ENCODE measurements at regions not wholly inside any gene's neighbourhood (a gene's known extent, or its start where the extent isn't known, plus 50 kb on each side); places are given as distances from the start of the nearest gene placed in this dataset.

GRCh38 chr6:105993341-105994117, 92.6 kb upstream of the PRDM1 start:
- FAIRE-seq (no peak), DNase-seq (ENCODE audit: insufficient read length, low spot score) (no peak)
- no peak for TF ChIP-seq POU2F2 (IDR thresholded peaks at IDR 0.05; ENCODE audit: low read depth, low read length)
- TF ChIP-seq POLR2AphosphoS5 (IDR thresholded peaks at IDR 0.05; ENCODE audit: low read depth, low read length): no peak
- no peak for TF ChIP-seq TAF1 (IDR thresholded peaks at IDR 0.05; ENCODE audit: low read depth, low read length)
- no peak for TF ChIP-seq POLR2A (IDR thresholded peaks at IDR 0.05; ENCODE audit: low read depth, low read length)
- no peak for TF ChIP-seq PAX5 (IDR thresholded peaks at IDR 0.05; ENCODE audit: insufficient read depth, low read length, severe bottlenecking)
- no peak for TF ChIP-seq SPI1 (IDR thresholded peaks at IDR 0.05; ENCODE audit: low read depth, low read length)

GRCh38 chr6:105992315-105992961, 93.7 kb upstream of the PRDM1 start:
- peak; percentile 83 for FAIRE-seq
- no peak for TF ChIP-seq SPI1 (IDR thresholded peaks at IDR 0.05; ENCODE audit: low read depth, low read length)
- TF ChIP-seq PAX5 (IDR thresholded peaks at IDR 0.05; ENCODE audit: insufficient read depth, low read length, severe bottlenecking): no peak
- no peak for TF ChIP-seq TAF1 (IDR thresholded peaks at IDR 0.05; ENCODE audit: low read depth, low read length)
- TF ChIP-seq POLR2AphosphoS5 (IDR thresholded peaks at IDR 0.05; ENCODE audit: low read depth, low read length): no peak
- no peak for TF ChIP-seq POU2F2 (IDR thresholded peaks at IDR 0.05; ENCODE audit: low read depth, low read length)
- TF ChIP-seq POLR2A (IDR thresholded peaks at IDR 0.05; ENCODE audit: low read depth, low read length): no peak
- DNase-seq (ENCODE audit: insufficient read length, low spot score): peak; percentile 87

- FAIRE-seq (peak; percentile 55), DNase-seq (ENCODE audit: insufficient read length, low spot score) (no peak)
- TF ChIP-seq POU2F2 (IDR thresholded peaks at IDR 0.05; ENCODE audit: low read depth, low read length): no peak
- TF ChIP-seq TAF1 (IDR thresholded peaks at IDR 0.05; ENCODE audit: low read depth, low read length): no peak
- TF ChIP-seq POLR2A (IDR thresholded peaks at IDR 0.05; ENCODE audit: low read depth, low read length): no peak
- no peak for TF ChIP-seq SPI1 (IDR thresholded peaks at IDR 0.05; ENCODE audit: low read depth, low read length)
- no peak for TF ChIP-seq PAX5 (IDR thresholded peaks at IDR 0.05; ENCODE audit: insufficient read depth, low read length, severe bottlenecking)
- TF ChIP-seq POLR2AphosphoS5 (IDR thresholded peaks at IDR 0.05; ENCODE audit: low read depth, low read length): no peak
Observed at GRCh38 chr6:105991561-105992314, 94.4 kb upstream of the PRDM1 start.

GRCh38 chr6:105990151-105990550, 96.0 kb upstream of the PRDM1 start:
- FAIRE-seq (no peak), DNase-seq (ENCODE audit: insufficient read length, low spot score) (no peak)
- TF ChIP-seq POLR2A (IDR thresholded peaks at IDR 0.05; ENCODE audit: low read depth, low read length): no peak
- TF ChIP-seq POLR2AphosphoS5 (IDR thresholded peaks at IDR 0.05; ENCODE audit: low read depth, low read length): no peak
- no peak for TF ChIP-seq TAF1 (IDR thresholded peaks at IDR 0.05; ENCODE audit: low read depth, low read length)
- no peak for TF ChIP-seq POU2F2 (IDR thresholded peaks at IDR 0.05; ENCODE audit: low read depth, low read length)
- TF ChIP-seq PAX5 (IDR thresholded peaks at IDR 0.05; ENCODE audit: insufficient read depth, low read length, severe bottlenecking): no peak
- no peak for TF ChIP-seq SPI1 (IDR thresholded peaks at IDR 0.05; ENCODE audit: low read depth, low read length)

GRCh38 chr6:105988812-105989577, 97.1 kb upstream of the PRDM1 start:
- no peak for DNase-seq (ENCODE audit: insufficient read length, low spot score)
- FAIRE-seq: no peak
- TF ChIP-seq POLR2AphosphoS5 (IDR thresholded peaks at IDR 0.05; ENCODE audit: low read depth, low read length) (no peak), TAF1 (IDR thresholded peaks at IDR 0.05; ENCODE audit: low read depth, low read length) (no peak), SPI1 (IDR thresholded peaks at IDR 0.05; ENCODE audit: low read depth, low read length) (no peak), POLR2A (IDR thresholded peaks at IDR 0.05; ENCODE audit: low read depth, low read length) (no peak), PAX5 (IDR thresholded peaks at IDR 0.05; ENCODE audit: insufficient read depth, low read length, severe bottlenecking) (no peak), POU2F2 (IDR thresholded peaks at IDR 0.05; ENCODE audit: low read depth, low read length) (no peak)

GRCh38 chr6:105988321-105988720, 97.8 kb upstream of the PRDM1 start:
- DNase-seq (ENCODE audit: insufficient read length, low spot score) (no peak), FAIRE-seq (no peak)
- TF ChIP-seq POLR2AphosphoS5 (IDR thresholded peaks at IDR 0.05; ENCODE audit: low read depth, low read length): no peak
- no peak for TF ChIP-seq POU2F2 (IDR thresholded peaks at IDR 0.05; ENCODE audit: low read depth, low read length)
- TF ChIP-seq POLR2A (IDR thresholded peaks at IDR 0.05; ENCODE audit: low read depth, low read length): no peak
- TF ChIP-seq TAF1 (IDR thresholded peaks at IDR 0.05; ENCODE audit: low read depth, low read length): no peak
- no peak for TF ChIP-seq PAX5 (IDR thresholded peaks at IDR 0.05; ENCODE audit: insufficient read depth, low read length, severe bottlenecking)
- no peak for TF ChIP-seq SPI1 (IDR thresholded peaks at IDR 0.05; ENCODE audit: low read depth, low read length)

- TF ChIP-seq TAF1 (IDR thresholded peaks at IDR 0.05; ENCODE audit: low read depth, low read length): no peak
- TF ChIP-seq POLR2A (IDR thresholded peaks at IDR 0.05; ENCODE audit: low read depth, low read length): no peak
- no peak for TF ChIP-seq SPI1 (IDR thresholded peaks at IDR 0.05; ENCODE audit: low read depth, low read length)
- TF ChIP-seq POLR2AphosphoS5 (IDR thresholded peaks at IDR 0.05; ENCODE audit: low read depth, low read length): no peak
- no peak for TF ChIP-seq POU2F2 (IDR thresholded peaks at IDR 0.05; ENCODE audit: low read depth, low read length)
- TF ChIP-seq PAX5 (IDR thresholded peaks at IDR 0.05; ENCODE audit: insufficient read depth, low read length, severe bottlenecking): no peak
- DNase-seq (ENCODE audit: insufficient read length, low spot score): no peak
- no peak for FAIRE-seq
Observed at GRCh38 chr6:105987516-105987915, 98.6 kb upstream of the PRDM1 start.

GRCh38 chr6:105986998-105987397, 99.1 kb upstream of the PRDM1 start:
- DNase-seq (ENCODE audit: insufficient read length, low spot score): no peak
- no peak for FAIRE-seq
- no peak for TF ChIP-seq POU2F2 (IDR thresholded peaks at IDR 0.05; ENCODE audit: low read depth, low read length)
- no peak for TF ChIP-seq SPI1 (IDR thresholded peaks at IDR 0.05; ENCODE audit: low read depth, low read length)
- no peak for TF ChIP-seq TAF1 (IDR thresholded peaks at IDR 0.05; ENCODE audit: low read depth, low read length)
- no peak for TF ChIP-seq PAX5 (IDR thresholded peaks at IDR 0.05; ENCODE audit: insufficient read depth, low read length, severe bottlenecking)
- TF ChIP-seq POLR2A (IDR thresholded peaks at IDR 0.05; ENCODE audit: low read depth, low read length): no peak
- TF ChIP-seq POLR2AphosphoS5 (IDR thresholded peaks at IDR 0.05; ENCODE audit: low read depth, low read length): no peak

Data from GM12891 (cell line).